ENCODE measurements at regions not wholly inside any gene's neighbourhood (a gene's known extent, or its start where the extent isn't known, plus 50 kb on each side); places are given as distances from the start of the nearest gene placed in this dataset.

DNA sequence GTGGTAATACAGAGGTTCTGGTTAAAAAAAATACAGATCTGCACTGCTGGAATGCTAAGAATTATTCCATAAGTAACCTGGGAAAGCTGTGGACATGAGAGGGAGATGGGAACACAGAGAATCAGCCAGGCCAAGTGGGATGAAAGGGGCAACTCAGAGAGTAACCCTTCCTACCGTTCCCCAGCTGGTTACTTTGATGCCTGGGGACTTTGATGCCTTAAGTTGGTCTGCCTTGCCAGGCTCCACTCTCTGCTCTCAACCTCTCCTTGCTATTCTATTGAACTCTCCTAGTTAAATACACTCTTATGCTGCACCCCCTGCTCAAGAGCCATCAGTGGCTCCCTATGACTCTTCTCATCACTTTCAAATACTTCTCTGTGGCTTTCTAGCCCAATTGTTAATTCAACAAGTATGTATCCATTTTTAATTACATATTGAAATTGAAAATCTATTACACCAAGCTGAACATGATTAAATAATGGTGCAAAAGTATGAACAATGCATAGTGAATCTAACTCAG, 315.5 kb downstream of the TLE3 start:
- DNase-seq (ENCODE audit: missing footprints): no peak
- ATAC-seq: no peak
- intact Hi-C loops (cut with DNase I): no loop called here

DNA sequence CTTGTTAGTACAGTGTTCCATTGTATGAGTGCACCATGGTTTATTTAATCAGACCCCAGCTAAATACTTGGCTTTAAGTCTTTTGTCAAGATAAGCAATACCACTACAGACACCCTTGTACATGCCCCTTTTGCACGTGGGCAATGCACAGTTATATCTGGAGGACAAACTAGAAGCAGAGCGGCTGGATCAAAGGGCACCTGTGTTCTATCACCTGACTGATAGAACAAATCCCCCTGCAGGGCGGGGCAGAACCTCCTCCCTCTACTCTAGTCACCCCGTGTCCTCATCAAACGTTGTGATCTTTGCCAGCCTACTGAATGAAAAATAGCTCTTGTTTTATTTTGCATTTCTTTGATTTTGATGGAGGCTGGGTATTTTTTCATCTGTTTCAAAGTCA, 314.9 kb downstream of the TLE3 start:
- intact Hi-C loops (cut with DNase I): no loop called here
- no peak for DNase-seq (ENCODE audit: missing footprints)
- ATAC-seq: no peak

DNA sequence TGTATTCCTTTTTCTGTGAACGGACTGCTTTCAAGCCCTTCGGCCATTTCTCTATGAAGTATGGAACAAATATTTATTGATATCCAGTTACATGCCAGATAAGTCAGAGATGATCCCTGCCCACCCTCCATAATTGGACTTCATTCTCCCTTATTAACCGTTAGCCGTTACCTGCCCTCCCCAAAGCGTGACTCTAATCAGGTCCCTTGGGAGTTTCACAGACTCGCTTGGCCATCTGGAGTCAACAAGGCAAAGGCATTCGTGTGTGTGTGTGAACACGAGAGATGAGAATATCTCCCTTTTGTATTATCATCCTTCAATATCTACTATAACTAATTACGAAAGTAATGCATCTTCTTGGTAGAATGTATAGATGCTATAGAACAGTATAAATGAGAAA, 314.5 kb downstream of the TLE3 start:
- intact Hi-C loops (cut with DNase I): no loop called here
- DNase-seq (ENCODE audit: missing footprints) (no peak), ATAC-seq (no peak)

DNA sequence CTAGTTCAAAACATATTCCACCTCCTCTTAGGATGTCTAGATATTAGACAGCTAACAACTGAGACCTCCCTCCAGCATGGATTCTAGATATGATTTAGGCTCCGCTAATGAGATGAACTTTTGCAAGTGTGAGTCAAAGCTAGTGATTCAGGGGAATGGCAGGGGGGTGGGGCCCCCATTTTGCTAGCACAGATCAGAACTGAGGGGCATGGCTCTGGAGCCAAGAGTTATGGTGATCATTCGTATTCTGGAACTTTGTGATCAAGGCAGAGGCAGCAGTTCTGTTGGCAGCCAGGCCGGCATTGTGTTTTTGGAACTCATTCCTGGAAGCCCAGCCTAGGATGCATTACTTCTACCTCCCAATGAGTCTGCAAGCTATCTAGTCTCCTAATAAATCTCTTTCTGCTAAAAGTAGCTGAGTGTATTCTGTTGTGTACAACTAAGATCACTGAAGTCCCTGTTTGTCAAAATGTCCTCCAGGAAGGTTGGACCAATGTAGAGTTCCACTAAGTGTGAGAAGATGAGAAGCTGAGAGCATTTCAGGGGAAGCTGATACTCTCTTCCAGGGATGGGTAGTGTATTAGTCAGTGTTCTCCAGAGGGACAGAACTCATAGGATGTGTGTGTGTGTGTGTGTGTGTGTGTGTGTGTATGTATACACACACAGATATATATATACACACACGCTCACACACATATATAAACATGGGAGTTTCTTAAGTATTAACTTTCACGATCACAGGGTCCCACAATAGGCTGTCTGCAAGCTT, 312.7 kb downstream of the TLE3 start:
- no peak for ATAC-seq
- no peak for DNase-seq (ENCODE audit: missing footprints)
- intact Hi-C loops (cut with DNase I): no loop called here

DNA sequence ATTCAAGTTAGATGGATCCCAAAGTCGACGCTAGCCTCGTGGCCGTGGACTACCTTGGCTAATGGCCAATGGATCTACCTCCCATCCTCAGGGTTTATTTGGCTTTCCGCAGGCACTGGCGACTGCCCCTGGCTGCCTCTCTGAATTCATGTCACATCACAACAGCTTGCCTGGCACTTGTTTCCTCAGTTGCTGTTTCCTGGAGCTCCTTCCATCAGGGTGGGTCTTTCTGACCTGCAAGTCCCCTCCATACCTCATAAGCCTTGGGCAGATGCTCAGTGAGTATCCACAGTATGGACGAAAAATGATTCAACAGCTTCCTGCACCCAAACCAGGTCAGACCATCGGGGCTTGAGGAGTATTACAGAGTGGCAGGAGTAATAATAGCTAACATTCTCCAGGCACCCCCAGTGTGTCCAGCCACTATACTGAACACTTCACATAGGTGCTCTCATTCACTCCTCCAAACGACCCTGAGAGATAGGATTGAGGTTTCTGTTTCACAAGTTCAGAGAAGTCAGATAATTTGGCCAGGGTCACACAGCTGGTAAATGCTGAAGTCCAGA, 311.5 kb downstream of the TLE3 start:
- no peak for DNase-seq (ENCODE audit: missing footprints)
- intact Hi-C loops (cut with DNase I): no loop called here

DNA sequence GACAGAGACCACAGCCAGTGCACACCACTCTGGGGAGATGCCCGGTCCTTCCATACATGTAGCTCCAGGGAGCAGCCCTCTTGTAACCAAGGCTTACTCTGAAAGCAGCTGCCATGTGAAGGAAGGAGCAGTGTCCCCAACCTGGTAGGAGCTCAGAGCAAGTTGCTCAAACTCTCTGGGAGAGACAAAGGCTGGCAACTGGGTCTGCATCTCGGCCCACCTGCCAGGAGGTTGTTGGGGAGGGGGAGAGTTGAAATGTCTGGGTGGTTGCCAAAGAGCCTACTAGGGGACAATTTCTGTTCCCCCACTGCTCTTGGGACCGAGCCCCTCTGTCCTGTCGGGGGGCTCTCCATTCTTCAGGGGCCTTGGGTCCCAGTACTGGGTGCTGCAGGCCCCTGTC, 309.9 kb downstream of the TLE3 start:
- intact Hi-C loops (cut with DNase I): no loop called here
- ATAC-seq (no peak), DNase-seq (ENCODE audit: missing footprints) (no peak)

More for the DNA sequence above, 311.5 kb downstream of the TLE3 start:
- ATAC-seq: no peak

DNA sequence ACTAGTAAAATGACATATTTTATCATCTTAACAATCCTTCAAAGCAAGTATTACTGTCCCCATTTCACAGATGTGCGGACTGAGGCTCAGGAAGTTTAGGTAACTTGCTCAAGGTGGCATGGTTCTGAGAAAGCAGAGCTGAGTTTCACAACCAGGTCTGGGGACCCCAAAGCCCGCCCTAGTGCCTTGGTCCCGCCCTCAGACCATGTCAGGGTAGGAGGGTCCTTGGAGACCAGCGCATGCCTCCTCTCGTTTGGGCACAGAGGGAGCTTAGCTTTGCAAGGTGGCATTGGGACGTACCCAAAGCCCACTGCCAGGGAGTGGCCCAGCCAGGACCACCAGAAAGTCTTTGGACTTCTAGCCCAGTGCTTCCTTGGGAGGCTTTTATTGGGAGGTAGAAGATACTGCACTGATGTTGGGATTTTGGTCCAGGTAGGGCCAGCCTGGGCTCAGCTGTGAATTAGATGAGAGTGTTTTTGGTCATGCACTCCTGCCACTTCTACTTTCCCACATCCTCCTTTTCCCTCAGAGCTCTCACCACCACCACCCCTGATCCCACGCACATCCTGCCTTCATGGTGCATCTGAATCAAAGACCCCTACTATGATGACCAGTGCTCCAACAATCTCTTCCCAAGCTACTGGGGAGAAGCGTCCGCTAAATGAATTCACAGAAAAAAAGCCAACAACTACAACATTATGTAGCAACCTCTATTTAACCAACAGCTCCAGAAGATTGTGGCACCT, 307.9 kb downstream of the TLE3 start:
- intact Hi-C loops (cut with DNase I): no loop called here
- no peak for ATAC-seq
- no peak for DNase-seq (ENCODE audit: missing footprints)

DNA sequence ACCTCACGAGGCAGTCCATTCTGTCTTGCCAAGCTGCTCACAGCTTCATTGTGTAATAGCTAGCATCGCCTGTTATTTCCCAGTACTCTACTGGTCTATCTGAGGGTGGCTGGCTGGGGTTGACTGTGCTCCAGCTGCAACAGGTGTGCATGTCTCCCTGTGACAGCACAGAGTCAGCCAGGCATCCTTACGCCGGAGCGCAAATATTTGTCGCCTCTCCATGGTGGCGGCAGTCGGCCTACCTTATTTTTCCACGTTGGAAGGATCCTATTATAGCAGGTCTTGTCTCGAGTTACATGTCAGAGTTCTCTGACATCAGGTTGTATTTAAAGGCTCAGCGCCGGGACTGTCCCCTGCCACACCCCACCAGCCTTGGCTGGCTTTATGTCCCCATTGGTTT, 307.1 kb downstream of the TLE3 start:
- intact Hi-C loops (cut with DNase I): no loop called here
- ATAC-seq (no peak), DNase-seq (ENCODE audit: missing footprints) (no peak)

DNA sequence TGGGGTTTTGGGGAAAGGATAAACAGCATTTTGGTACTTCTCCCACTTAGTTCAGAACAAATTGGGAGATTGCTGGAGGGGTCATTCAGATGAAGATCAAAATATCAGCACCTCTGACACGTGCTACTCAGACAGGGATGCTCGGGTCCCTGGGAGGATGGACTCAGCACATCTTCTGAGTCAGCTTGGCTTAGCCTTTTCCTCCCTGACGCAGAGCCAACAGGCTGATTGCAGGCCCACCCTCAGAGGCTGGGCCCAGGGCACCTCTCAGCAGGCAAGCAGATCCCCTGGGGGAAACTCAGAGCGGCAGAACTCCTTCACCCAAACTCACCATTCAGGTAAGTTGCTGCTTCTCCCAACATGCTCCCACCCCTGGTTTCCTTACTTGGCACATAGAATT, 304.9 kb downstream of the TLE3 start:
- ATAC-seq (no peak), DNase-seq (ENCODE audit: missing footprints) (no peak)
- intact Hi-C loops (cut with DNase I): no loop called here

DNA sequence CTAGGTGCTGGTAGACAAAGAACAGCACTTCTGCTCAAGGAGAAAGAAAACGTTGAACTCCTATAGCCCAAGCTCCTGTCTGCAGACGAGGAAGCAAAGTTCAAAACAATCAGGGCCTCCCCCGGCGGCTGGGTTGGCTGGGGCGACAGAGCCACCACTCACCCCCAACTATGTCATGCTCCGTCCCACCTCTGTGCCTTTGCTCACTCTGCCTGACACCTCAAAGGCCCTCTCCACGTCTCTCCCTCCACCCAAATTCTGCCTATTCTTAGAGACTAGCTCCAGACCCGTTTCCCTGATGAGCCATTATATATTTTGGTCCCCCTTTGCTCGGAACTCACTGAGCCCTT, 304.3 kb downstream of the TLE3 start:
- DNase-seq (ENCODE audit: missing footprints) (no peak), ATAC-seq (no peak)
- intact Hi-C loops (cut with DNase I): no loop called here

DNA sequence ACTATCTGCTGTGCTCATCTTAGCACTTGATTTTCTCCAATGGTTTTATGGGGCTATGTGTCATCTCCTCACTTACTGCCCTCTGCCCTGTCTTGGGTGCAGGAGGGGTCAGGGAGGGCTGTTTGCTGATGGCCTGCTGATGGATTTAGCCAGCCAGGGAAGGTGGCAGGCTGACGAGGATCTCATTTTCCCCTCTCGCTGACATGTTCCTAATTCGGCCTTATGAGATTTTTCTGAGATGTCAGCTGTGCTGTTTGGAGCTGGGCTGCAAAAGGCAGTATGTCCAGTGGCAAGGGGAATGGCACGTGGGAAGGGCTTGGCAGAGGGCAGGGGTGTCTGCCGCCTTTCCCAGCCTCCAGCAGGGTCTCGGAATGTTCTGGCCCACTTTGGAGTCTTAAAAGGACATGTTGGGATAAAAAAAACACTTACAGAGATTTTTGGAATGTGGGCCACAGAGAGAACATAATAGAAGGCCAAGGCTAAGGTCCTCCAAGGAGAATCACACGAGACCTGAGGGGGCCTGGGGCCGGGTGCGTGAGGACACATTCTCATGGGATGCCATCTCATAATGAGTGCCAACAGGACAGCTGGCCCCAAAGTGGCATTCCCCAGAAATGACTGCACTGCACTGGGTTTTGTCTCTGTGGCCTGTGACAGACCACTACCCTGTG, 303.8 kb downstream of the TLE3 start:
- ATAC-seq (peak; percentile 12), DNase-seq (ENCODE audit: missing footprints) (no peak)
- intact Hi-C loops (cut with DNase I): no loop called here

DNA sequence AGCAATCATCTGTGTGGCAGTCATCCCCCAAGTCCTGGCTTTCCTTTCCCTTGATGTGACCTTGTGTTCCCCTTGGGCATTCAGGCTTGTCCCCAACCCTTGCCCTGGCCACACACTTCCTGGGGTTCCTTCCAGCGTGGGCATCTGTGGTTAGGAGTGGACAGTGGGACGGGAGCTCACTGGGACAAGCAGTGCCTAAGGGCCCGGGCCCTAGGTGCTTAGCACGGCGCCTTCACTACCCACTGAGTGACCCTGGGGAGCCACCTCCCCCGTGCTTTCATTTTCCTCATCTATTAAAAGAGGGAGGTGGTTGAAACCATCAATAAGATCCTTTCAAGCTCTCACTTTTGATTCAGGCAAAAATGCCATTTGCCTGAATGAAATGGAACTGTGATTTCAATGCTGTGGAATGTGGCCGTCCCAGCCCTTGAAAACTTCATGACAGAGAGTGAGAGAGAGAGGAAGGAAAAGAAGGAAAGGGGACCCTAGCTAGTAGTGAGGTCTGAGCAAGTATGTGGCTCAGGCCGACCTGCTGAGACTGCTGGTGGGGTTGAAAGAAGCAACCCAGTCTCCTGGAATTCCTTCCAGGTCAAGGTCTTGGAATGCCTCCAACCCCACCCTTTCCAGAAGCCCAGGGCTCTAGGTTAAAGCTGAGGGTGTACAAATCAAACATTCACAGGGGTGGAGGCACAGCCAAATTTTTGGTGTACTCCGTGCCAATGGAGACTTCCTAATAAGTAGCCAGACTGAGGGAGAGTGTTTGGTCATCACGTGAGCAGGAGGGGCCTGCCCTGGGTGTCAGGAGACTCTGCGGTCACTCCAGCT, 302.9 kb downstream of the TLE3 start:
- DNase-seq (ENCODE audit: missing footprints): no peak
- intact Hi-C loops (cut with DNase I): no loop called here
- peak; percentile 85 for ATAC-seq

DNA sequence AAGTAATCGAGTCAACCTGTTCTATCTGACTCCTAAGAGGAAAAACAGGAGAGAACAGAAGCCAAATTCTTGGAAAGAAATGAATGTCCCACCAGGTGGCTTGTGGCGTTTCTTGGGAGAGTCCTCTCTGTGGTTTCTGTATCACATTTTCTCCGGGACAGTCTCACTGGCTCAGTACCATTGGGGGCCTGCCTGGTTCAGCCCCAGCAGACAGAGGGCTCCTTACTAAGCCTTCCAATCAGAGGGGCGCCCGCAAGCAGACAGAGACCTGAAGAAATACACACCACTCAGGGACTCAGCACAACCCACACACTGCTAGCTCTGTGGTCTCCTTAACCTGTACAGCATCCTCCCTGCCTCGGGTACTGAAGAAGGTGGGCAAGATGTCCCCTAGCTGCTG, 302.1 kb downstream of the TLE3 start:
- ATAC-seq (no peak), DNase-seq (ENCODE audit: missing footprints) (no peak)
- intact Hi-C loops (cut with DNase I): no loop called here

DNA sequence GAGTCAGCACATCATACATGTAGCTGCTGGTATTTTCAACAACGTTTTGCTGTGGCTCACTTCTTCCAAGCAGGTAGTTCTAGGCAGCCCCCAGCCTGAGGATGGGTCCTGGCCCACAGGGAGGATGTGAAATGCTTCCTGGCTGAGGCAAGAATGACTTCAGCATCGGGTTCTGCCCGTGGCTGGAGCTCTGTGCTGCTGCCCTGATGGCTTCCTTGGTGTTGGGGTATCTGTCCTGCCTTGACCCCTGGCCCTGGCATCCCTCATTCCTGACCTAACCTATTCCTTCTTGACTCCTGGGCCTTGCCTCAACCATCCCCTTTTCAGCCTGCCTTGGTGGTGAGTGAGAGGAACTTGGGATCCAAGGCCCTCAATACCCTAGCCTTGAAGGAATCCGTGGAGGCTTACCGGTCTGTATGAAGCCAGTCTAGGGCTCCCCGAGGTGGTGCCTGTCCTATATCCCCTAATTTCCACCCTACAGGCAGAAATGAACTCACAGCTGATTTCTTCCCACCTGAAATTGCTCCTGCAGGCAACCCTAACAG, 300.6 kb downstream of the TLE3 start:
- DNase-seq (ENCODE audit: missing footprints): no peak
- intact Hi-C loops (cut with DNase I): no loop called here
- ATAC-seq: no peak

DNA sequence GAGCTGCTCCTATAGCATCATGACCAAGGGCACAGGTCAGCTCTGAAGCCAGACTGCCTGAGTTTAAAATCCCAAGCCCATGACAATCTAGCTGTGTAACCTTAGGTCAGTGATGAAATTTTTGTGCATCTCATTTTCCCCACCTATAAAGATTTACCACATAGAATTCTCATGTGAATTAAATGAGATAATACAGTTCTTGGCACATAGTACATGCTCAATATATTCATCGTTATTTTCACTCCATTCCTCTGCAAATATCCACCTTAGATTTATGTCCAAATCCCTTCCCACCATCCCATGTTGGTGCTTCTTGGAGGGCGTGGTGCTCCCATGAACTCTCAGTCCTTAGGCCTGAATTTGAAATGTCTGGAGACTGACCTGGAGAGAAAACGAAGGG, 300.1 kb downstream of the TLE3 start:
- DNase-seq (ENCODE audit: missing footprints) (no peak), ATAC-seq (no peak)
- intact Hi-C loops (cut with DNase I): no loop called here

DNA sequence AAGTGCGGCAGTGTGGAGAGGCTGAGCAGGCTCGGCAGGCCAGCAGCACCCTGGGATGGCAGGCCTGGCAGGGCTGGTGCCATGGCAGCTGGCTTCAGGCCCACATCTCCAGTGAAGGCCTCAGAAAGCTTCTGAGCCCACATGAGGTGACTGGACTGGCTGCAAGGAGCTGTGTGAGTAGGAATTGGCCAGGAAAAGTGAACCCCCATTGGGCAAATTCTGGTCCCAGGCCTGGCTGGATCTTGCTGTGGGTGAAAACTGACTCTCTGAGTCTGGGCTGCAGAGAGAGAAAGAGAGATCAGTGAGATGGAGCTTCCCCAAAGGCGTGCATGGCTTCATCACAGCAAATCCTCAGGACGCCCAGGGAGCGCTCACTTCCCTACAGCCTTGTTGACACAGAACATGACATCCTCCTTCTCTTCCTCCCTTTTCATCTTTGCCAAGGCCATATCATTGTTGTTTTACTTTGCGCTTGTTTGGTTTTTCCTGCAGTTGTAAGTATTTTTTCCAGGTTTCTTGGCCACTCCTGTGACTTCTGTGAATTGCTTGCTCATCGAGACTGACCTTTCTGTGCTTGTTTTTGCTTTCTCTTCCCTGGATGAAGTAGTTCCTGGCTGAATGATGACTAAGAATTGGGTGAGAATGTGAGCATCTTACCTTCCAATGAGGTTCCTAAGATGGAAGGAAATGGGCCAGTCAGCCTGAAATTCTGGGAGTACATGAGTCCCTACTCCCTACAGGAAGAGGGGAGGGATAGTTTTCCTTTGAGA, 299.1 kb downstream of the TLE3 start:
- ATAC-seq (no peak), DNase-seq (ENCODE audit: missing footprints) (no peak)
- intact Hi-C loops (cut with DNase I): no loop called here

DNA sequence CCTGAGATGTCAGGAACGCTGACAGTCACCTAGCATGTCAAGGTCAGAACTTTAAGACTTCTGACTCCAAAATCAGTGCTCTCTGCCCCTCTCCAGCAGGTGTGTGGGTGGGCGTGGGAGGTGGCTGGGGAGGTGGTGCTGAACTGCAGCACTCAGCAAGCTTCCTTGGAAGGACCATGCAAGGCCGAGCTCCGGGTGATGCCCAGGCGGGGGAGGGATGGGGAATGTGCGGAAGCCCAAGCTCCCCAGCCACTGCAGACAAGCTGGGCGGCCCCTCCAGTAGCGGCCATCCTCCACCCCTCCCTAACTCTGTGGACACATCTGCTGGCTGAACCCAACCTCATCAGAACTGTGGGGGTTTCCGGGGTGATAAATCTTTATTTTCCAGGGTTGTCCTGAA, 296.6 kb downstream of the TLE3 start:
- ATAC-seq: no peak
- no peak for DNase-seq (ENCODE audit: missing footprints)
- intact Hi-C loops (cut with DNase I): no loop called here

DNA sequence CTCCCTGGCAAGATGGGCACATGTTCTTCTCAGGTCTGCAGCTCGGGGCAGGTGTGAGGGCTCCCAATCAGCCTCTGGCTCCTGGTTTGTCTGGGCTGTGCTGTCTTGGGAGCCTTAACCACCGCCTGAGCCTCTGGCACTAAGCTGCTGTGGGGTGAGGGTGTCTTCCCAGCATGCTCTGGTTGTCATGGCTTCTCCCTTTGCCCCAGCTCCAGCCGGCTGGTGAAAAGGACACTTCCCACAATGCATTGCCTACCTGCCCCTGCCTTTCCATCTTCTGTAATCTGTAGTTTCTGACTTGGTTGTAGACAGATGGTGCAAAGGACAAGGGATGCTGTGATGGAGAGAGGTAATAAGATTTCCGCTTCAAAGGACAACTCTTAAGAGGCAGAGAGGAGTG, 295.3 kb downstream of the TLE3 start:
- intact Hi-C loops (cut with DNase I): no loop called here
- no peak for ATAC-seq
- DNase-seq (ENCODE audit: missing footprints): no peak

Data from Right ventricle myocardium inferior (tissue), 1 donor.